A549 (cell line): ENCODE measurements at regions not wholly inside any gene's neighbourhood (a gene's known extent, or its start where the extent isn't known, plus 50 kb on each side); places are given as distances from the start of the nearest gene placed in this dataset.

Experiments used
- CTCF ChIP-seq: fragments of >200 bp; sonication (Bioruptor Twin); formaldehyde crosslinking; IDR thresholded peaks from 3 replicates; pipeline ENCODE4 v1.5.1; 2016
- EP300 ChIP-seq, 2 experiments: fragments of >200 bp; sonication (Bioruptor Twin); formaldehyde crosslinking; IDR thresholded peaks; 2 replicates in 1 of 2; 3 replicates in 1 of 2; pipeline ENCODE4 v1.6.1; 2016 to 2017
- HMGXB4 ChIP-seq: fragments of 250-450 bp; sonication (Bioruptor Pico); IDR thresholded peaks from 2 replicates; pipeline ENCODE4 v1.5.0; 2021; ENCODE audit warnings: mild to moderate bottlenecking, moderate library complexity, borderline replicate concordance
- KDM1A ChIP-seq: fragments of 200-600 bp; sonication (generic); IDR thresholded peaks from 2 replicates; pipeline ENCODE4 v1.6.1; 2016; ENCODE audit warnings: low read depth, mild to moderate bottlenecking

- TF ChIP-seq CTCF: no peak
- no peak for TF ChIP-seq EP300 (IDR thresholded peaks at IDR 0.05)
- TF ChIP-seq KDM1A: no peak
- no peak for TF ChIP-seq HMGXB4 (CRISPR knock-in tag)
These were observed 498.2 kb upstream of the BRINP3 start for GRCh38 chr1:190975827-190976226.
